Neural cell (in vitro differentiated cells): ENCODE measurements at regions not wholly inside any gene's neighbourhood (a gene's known extent, or its start where the extent isn't known, plus 50 kb on each side); places are given as distances from the start of the nearest gene placed in this dataset.

Experiments used
- CTCF ChIP-seq: fragments of 450-650 bp; IDR thresholded peaks from 2 replicates; pipeline ENCODE4 v1.5.1; 2014; ENCODE audit warnings: antibody characterized with exemption, mild to moderate bottlenecking, moderate library complexity; ENCODE audit not compliant: poor library complexity, severe bottlenecking
- EP300 ChIP-seq: fragments of 450-650 bp; conservative IDR thresholded peaks from 2 replicates; pipeline ENCODE4 v1.6.1; 2014; ENCODE audit warnings: antibody characterized with exemption, mild to moderate bottlenecking, moderate library complexity; ENCODE audit not compliant: poor library complexity, severe bottlenecking
- EZH2 ChIP-seq: fragments of 200-600, 300-800 bp; shearing (Covaris generic), sonication (generic); IDR thresholded peaks from 2 replicates; pipeline ENCODE4 v1.6.1; 2014; ENCODE audit warnings: antibody characterized with exemption, low read length, borderline replicate concordance, mild to moderate bottlenecking; ENCODE audit not compliant: insufficient read depth, poor library complexity, severe bottlenecking
- MXI1 ChIP-seq: fragments of 450-650 bp; conservative IDR thresholded peaks from 2 replicates; pipeline ENCODE4 v1.6.1; 2014; ENCODE audit warnings: antibody characterized with exemption, mild to moderate bottlenecking; ENCODE audit not compliant: poor library complexity, severe bottlenecking
- POLR2AphosphoS5 ChIP-seq: IDR thresholded peaks from 2 replicates; pipeline ENCODE4 v1.6.1; 2012
- RAD21 ChIP-seq: fragments of 450-650 bp; conservative IDR thresholded peaks from 2 replicates; pipeline ENCODE4 v1.6.1; 2014; ENCODE audit warnings: antibody characterized with exemption, mild to moderate bottlenecking, moderate library complexity
- SMC3 ChIP-seq: fragments of 450-650 bp; conservative IDR thresholded peaks from 2 replicates; pipeline ENCODE4 v1.6.1; 2014; ENCODE audit warnings: antibody characterized with exemption, mild to moderate bottlenecking, moderate library complexity; ENCODE audit not compliant: poor library complexity
- TAF1 ChIP-seq: IDR thresholded peaks from 2 replicates; pipeline ENCODE4 v1.6.1; 2012; ENCODE audit warnings: low read depth
- TF ChIP-seq, protein P1 (sequence below): IDR thresholded peaks from 2 replicates; pipeline ENCODE4 v1.6.1; 2012; ENCODE audit warnings: borderline replicate concordance

DNA sequence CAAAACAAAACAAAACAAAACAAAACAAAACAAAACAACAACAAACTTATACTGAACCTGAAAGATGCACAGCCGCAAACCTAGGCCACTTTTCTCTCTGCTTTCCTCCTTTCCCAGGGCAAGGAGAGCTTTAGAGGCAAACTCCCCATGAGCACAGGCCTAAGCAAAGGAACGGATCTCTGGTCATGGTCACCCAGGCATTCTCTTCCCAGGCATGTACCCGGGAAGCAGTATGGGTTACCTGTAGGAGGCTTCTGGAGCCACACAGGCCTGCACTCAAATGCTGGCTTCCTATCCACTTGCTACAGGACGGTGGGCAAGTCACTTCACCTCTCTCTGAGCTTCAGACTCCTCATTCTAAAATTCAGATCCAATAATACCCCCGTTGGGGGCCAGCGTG is 171.8 kb downstream of the SMAD6 start:
- no peak for TF ChIP-seq SMC3
- TF ChIP-seq TAF1: no peak
- no peak for TF ChIP-seq CTCF
- TF ChIP-seq POLR2AphosphoS5: no peak
- no peak for TF ChIP-seq RAD21
- no peak for TF ChIP-seq EP300
- TF ChIP-seq EZH2: no peak
- TF ChIP-seq, protein P1, sequence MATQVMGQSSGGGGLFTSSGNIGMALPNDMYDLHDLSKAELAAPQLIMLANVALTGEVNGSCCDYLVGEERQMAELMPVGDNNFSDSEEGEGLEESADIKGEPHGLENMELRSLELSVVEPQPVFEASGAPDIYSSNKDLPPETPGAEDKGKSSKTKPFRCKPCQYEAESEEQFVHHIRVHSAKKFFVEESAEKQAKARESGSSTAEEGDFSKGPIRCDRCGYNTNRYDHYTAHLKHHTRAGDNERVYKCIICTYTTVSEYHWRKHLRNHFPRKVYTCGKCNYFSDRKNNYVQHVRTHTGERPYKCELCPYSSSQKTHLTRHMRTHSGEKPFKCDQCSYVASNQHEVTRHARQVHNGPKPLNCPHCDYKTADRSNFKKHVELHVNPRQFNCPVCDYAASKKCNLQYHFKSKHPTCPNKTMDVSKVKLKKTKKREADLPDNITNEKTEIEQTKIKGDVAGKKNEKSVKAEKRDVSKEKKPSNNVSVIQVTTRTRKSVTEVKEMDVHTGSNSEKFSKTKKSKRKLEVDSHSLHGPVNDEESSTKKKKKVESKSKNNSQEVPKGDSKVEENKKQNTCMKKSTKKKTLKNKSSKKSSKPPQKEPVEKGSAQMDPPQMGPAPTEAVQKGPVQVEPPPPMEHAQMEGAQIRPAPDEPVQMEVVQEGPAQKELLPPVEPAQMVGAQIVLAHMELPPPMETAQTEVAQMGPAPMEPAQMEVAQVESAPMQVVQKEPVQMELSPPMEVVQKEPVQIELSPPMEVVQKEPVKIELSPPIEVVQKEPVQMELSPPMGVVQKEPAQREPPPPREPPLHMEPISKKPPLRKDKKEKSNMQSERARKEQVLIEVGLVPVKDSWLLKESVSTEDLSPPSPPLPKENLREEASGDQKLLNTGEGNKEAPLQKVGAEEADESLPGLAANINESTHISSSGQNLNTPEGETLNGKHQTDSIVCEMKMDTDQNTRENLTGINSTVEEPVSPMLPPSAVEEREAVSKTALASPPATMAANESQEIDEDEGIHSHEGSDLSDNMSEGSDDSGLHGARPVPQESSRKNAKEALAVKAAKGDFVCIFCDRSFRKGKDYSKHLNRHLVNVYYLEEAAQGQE: no peak
- TF ChIP-seq MXI1: no peak
